ENCODE measurements at regions not wholly inside any gene's neighbourhood (a gene's known extent, or its start where the extent isn't known, plus 50 kb on each side); places are given as distances from the start of the nearest gene placed in this dataset.

DNA sequence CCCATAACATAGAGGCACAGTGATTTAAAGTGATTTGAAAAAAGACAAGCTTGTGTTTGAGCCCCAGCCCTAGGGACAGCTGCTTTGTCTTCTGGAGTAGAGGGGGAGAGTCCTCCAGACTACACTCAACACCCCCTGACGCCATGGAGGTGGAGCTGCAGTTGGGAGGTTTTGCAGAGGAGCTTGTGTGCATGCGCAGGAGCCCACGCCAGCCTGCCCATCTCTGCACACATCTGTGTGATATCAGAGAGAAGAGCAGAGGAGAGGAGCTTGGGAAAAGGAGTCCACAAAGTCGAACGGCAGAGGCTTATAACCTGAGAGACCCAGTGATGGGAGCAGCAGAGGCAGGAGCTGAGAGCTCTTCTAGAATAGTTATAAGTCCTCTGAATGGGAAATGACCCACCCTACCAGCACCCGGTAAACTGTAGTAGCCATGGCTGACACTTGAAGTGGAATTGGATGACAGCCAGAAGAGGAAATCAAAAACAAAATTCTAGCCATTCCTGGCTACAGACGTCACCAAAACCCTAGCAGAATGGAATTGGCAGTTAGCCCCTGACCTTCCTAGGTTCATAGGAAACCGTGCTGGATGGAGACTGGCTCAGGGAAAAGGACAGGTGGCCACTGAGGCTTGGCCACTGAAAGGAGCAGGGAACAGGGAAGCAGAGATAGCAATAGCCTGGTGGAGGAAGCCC is 185.1 kb upstream of the VASH1 start:
- TF ChIP-seq, protein P1, sequence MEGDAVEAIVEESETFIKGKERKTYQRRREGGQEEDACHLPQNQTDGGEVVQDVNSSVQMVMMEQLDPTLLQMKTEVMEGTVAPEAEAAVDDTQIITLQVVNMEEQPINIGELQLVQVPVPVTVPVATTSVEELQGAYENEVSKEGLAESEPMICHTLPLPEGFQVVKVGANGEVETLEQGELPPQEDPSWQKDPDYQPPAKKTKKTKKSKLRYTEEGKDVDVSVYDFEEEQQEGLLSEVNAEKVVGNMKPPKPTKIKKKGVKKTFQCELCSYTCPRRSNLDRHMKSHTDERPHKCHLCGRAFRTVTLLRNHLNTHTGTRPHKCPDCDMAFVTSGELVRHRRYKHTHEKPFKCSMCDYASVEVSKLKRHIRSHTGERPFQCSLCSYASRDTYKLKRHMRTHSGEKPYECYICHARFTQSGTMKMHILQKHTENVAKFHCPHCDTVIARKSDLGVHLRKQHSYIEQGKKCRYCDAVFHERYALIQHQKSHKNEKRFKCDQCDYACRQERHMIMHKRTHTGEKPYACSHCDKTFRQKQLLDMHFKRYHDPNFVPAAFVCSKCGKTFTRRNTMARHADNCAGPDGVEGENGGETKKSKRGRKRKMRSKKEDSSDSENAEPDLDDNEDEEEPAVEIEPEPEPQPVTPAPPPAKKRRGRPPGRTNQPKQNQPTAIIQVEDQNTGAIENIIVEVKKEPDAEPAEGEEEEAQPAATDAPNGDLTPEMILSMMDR (IDR thresholded peaks at IDR 0.05; ENCODE audit: low read depth, low read length, poor library complexity, severe bottlenecking), result no peak
- TF ChIP-seq EZH2phosphoT487 (IDR thresholded peaks at IDR 0.05; ENCODE audit: borderline replicate concordance, low read length), result no peak
